NCI-H345 treated with DMSO at 0.1 percent for 48 hours (cell line): ENCODE measurements at regions not wholly inside any gene's neighbourhood (a gene's known extent, or its start where the extent isn't known, plus 50 kb on each side); places are given as distances from the start of the nearest gene placed in this dataset.

ENCODE experiments used
- DNase-seq: peaks from one replicate; lab custom pipeline; 2025; ENCODE audit not compliant: unreplicated experiment; lab: John Stamatoyannopoulos, UW

GRCh38 chr6:134511984-134512683 is 194.2 kb upstream of the SGK1 start:
- no peak for DNase-seq

GRCh38 chr6:134510920-134511319 is 193.0 kb upstream of the SGK1 start:
- no peak for DNase-seq

- no peak for DNase-seq
Observed at GRCh38 chr6:134510142-134510541, 192.2 kb upstream of the SGK1 start.

- no peak for DNase-seq
Observed at GRCh38 chr6:134508862-134509498, 191.1 kb upstream of the SGK1 start.

- DNase-seq = no peak
Observed at GRCh38 chr6:134506162-134506561, 188.2 kb upstream of the SGK1 start.

GRCh38 chr6:134503585-134504281 is 185.8 kb upstream of the SGK1 start:
- DNase-seq = no peak

DNA sequence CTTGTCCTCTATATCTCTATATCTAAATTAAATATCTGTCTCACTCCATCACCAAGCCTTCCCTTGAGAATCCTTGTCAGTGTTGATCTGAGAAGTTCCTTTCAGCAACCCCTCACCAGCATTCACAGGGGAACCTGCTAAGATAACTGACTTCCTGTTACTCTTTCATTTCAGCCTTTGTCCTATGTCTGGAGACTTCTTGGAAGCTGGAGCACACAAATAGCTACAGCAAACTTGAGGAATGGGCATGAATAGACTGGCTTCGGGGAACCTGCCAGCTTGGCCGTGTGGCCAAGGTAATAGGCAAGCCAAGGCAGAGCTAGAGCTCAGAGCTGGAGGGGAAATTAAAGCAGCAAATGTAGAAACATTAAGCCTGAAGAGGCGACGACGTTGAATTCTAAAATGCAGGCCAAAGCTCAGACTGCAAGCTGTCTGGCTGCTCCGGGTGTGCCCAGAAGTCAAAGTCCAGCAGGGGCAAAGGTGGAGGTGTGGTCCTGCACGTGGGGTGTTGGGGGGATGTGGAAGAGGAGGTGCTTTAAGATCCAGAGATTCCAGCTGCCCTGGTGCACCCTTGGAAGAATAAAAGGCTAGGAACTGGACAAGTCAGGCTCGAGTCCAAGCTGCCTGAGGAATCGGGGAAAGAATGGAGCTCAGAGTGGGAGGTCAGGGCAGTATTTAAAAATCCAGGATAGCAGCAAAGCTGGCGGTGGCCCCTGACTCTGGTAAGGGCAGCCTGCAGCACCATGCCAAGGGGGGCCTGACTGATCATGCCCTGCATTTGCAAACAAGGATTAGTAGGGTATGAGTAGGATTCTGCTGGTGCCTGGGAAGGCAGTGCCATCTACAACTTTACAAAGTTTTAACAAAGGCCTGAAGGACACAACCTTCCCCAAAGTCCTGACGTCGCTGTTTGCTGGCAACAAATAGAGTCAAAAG is 185.0 kb upstream of the SGK1 start:
- DNase-seq = no peak

GRCh38 chr6:134495890-134496248 is 178.0 kb upstream of the SGK1 start:
- no peak for DNase-seq

DNA sequence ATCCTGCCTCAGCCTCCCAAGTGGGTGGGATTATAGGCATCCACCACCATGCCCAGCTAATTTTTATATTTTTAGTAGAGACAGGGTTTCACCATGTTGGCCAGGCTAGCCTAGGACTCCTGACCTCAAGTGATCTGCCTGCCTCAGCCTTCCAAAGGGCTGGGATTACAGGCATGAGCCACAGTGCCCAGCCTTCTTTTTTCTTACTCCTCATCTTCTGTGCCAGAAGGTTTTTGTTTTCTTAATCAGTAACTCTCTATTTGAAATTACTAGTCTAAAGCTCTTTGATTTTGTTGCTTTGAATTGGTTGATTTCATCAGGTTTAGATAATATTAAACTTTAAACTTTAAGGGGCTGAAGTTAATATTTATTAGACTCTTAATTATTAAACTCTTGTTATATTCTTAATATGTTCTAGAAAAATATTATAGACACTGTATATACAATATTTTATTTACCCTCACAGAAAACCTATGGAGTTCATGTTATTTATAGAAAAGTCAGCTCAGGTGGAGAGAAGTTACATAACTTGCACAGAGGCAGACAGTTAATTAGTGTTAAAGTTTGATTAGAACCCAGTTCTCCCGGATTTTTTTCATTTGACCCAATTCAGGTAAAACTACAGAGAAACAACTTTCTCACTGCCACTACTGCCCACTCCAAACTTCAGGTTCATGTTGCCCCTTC is 177.4 kb upstream of the SGK1 start:
- DNase-seq = no peak

DNA sequence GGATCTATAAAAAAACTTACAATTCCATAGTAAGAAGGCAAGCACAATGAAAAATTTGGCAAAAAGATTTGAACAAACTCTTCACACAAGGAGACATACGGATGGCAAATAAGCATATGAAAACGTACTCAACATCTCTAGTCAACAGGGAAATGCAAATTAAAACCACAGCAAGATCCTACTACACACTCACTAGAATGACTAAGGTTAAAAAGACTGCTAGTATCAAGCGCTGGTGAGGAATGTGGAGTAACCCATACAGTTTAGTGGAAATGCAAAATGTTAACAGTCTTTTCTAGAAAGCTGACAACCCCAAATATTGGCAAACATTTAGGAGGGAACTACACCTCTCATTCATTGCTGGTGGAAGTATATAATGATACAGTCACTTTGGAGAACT is 175.9 kb upstream of the SGK1 start:
- no peak for DNase-seq

DNA sequence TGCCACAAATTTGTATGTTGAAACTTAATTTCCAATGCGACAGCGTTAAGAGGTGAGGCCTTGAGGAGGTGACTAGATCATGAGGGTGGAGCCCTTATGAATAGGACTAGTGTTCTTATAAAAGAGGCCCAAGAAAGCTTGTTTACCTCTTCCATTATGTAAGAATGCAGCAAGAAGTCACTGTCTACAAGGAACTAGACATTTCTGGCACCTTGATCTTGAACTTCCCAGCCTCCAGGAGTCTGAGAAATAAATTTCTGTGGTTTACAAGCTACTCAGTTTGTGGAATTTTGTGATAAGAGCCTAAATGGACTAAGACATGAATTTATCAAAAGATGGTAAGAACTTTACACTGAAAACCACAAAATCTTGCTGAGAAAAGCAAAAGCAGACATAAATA is 173.6 kb upstream of the SGK1 start:
- no peak for DNase-seq

GRCh38 chr6:134482593-134483270 is 164.8 kb upstream of the SGK1 start:
- DNase-seq = no peak

DNA sequence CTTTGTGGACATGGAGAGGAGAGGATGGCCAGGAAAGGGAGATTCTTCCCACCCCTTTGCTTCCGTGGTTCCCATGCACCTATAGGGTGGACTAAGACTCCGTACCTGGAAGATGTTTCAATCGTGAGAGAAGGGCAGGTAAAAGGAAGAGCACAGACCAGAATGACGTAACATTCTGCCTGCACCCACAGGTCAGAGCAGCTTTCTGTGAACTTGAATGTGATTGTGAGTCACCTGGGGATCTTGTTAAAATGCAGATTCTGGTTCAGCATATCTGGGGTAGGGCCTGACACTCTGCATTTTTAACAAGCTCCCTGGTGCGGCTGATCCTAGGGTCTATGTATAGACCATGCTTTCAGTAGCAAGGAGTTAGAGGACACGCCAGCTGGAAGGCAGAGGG is 164.1 kb upstream of the SGK1 start:
- no peak for DNase-seq

DNA sequence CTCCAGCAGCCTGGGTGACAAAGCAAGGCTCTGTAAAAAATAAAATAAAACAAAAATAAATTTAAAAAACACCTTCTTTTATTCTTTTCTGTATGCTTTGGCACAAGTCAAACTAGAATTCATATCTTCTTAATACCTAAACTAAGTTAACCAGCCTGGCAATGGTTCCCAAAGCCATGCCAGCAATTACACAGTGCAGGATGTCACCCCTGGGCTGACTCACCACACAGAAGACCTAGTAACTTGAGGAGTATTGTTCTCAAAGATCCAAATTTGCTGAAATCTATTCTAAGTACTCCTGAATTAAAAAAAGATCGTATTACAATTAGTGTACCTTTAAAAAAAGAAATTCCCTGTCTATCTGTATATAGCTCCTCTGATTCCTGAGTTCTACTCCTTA is 162.7 kb upstream of the SGK1 start:
- no peak for DNase-seq

GRCh38 chr6:134478764-134479399 is 161.0 kb upstream of the SGK1 start:
- no peak for DNase-seq

DNA sequence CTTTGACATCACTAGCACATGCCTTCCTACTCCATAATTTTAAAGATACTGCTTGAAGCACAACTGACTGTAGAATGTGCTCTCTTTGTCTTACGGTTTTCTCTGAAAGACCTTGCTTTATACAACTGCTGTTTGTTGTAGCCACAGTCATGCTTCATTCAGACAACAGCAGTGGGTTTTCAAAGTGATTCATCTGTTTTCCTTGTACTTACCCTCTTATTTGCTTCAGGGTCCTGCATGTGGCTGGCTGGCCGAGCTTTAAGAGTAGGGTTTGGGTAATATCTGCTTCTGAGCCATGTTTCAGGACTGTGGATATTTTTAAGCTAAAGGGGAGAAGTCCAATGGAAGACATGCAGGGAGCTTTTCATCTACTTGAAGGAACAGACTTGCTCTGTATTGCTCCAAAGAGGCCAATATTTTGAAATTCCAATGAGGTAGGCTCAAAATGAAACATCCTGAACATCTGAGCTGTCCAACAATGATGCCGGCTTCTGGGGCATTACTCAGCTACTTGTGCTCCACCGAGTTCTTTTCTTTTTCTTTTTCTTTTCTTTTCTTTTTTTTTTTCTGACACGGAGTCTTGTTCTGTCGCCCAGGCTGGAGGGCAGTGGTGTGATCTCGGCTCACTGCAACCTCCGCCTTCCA is 160.2 kb upstream of the SGK1 start:
- DNase-seq = no peak

GRCh38 chr6:134474955-134475354 is 157.0 kb upstream of the SGK1 start:
- no peak for DNase-seq

DNA sequence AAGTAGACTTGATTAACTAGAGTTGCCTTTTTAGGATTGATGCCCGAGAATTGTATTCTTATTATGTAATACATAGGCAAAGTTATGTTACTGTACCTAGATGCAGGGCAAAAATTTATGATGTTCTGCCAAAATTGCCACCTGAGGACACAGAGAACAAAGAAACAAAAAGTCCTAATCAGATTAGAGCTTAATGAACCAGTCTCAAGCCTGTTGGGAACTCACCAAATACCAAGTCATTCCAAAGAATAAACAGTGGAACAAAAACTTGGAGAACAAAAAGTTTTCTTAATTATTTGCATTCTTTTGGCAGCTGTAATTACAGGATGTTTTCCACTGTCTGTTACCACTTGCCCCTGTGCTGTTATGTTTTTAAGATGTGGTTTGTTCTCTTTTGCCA is 154.7 kb upstream of the SGK1 start:
- DNase-seq = no peak

DNA sequence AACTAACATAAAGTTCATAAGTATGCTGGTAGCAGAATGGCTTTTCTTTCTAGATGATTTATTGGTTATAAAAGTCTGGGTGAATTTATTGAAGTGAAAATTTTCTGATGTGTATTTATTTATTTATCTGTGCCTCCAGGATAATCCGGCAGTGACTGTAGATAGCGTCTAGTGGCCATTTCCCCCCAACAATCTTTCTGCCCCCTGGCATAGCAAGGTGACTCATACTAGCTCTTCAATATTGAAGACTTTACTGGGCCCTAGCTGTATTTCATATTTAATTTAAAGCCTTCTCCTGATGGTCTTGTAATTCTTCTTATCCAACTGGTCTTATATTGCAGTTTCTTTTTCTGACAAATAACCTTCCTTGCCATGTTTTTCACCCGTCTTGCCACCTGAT is 154.1 kb upstream of the SGK1 start:
- DNase-seq = no peak
